ENCODE measurements at regions not wholly inside any gene's neighbourhood (a gene's known extent, or its start where the extent isn't known, plus 50 kb on each side); places are given as distances from the start of the nearest gene placed in this dataset.

- Histone ChIP-seq H3K79me2 (ENCODE audit: insufficient read depth, low read length) (no peaks in the 10 kb centered on the region), H2AFZ (ENCODE audit: insufficient read depth, low read depth, low read length, poor library complexity, severe bottlenecking) (no peak overlapping the region), H3K4me1 (ENCODE audit: control insufficient read depth in 1 of 2, insufficient read depth in 2 of 2, low read length in 2 of 2) (no peaks in the 10 kb centered on the region), H3K36me3 (replicated peaks in 1 of 2; ENCODE audit: control insufficient read depth in 1 of 2, insufficient read depth in 2 of 2, low read length in 2 of 2) (no peaks in the 10 kb centered on the region), H3K27me3 (ENCODE audit: control insufficient read depth in 2 of 2, insufficient read depth in 2 of 2, low read length in 2 of 2) (no peaks in the 10 kb centered on the region), H4K20me1 (ENCODE audit: insufficient read depth, low read length) (no peaks in the 10 kb centered on the region), H3K9me3 (replicated peaks in 1 of 2; ENCODE audit: control insufficient read depth in 1 of 2, insufficient read depth in 1 of 2, low read length in 2 of 2) (no peaks in the 10 kb centered on the region), H3K4me2 (replicated peaks; ENCODE audit: extremely low read depth, low read length, poor library complexity, severe bottlenecking) (no peak overlapping the region), H3K9ac (ENCODE audit: insufficient read depth, low read length, poor library complexity, severe bottlenecking) (no peak overlapping the region), H3K27ac (ENCODE audit: low read depth in 1 of 2, low read length in 2 of 2) (no peak overlapping the region), H3K4me3 (replicated peaks in 1 of 3; ENCODE audit: low read depth in 2 of 3, low read length in 3 of 3) (no peak overlapping the region)
- Mint-ChIP-seq H3K27me3 (ENCODE audit: low read depth in 3 of 3) (peaks cover 0 to 2% (median 2%) of the 10 kb centered on the region in 3 donors), H3K4me3 (no peak overlapping the region), H3K9me3 (no peaks in the 10 kb centered on the region), H3K36me3 (no peaks in the 10 kb centered on the region), H3K27ac (no peak overlapping the region), H3K4me1 (peaks cover 5% of the 10 kb centered on the region)
- WGBS (ENCODE audit: insufficient coverage): 11% methylated on average over 3 of the region's 6 CpGs
- intact Hi-C loops (cut with micrococcal nuclease): no loop called here
- no peak for DNase-seq
- no peak for TF ChIP-seq CTCF (IDR thresholded peaks at IDR 0.05)
Measured at GRCh38 chr18:24731158-24731557, 270.7 kb downstream of the HRH4 start.

- H3K4me1 ChIP-seq (ENCODE audit: control insufficient read depth in 1 of 2, insufficient read depth in 2 of 2, low read length in 2 of 2): no peaks in the 10 kb centered on the region
- H3K27ac ChIP-seq (ENCODE audit: low read depth in 1 of 2, low read length in 2 of 2): no peak overlapping the region
- H3K4me2 ChIP-seq (replicated peaks; ENCODE audit: extremely low read depth, low read length, poor library complexity, severe bottlenecking): no peak overlapping the region
- no peak for DNase-seq
- H3K9me3 Mint-ChIP-seq: no peaks in the 10 kb centered on the region
- peaks cover 3% of the 10 kb centered on the region for H3K4me1 Mint-ChIP-seq
- intact Hi-C loops (cut with micrococcal nuclease): no loop called here
- H3K27me3 Mint-ChIP-seq (ENCODE audit: low read depth in 3 of 3): peaks cover 0 to 2% (median 2%) of the 10 kb centered on the region in 3 donors
- no peaks in the 10 kb centered on the region for H3K27me3 ChIP-seq (ENCODE audit: control insufficient read depth in 2 of 2, insufficient read depth in 2 of 2, low read length in 2 of 2)
- H3K79me2 ChIP-seq (ENCODE audit: insufficient read depth, low read length): no peaks in the 10 kb centered on the region
- 89% methylated on average over 1 of the region's 3 CpGs for WGBS (ENCODE audit: insufficient coverage)
- no peak overlapping the region for H3K4me3 Mint-ChIP-seq
- H3K36me3 Mint-ChIP-seq: no peaks in the 10 kb centered on the region
- no peak overlapping the region for H3K9ac ChIP-seq (ENCODE audit: insufficient read depth, low read length, poor library complexity, severe bottlenecking)
- no peaks in the 10 kb centered on the region for H3K36me3 ChIP-seq (replicated peaks in 1 of 2; ENCODE audit: control insufficient read depth in 1 of 2, insufficient read depth in 2 of 2, low read length in 2 of 2)
- H2AFZ ChIP-seq (ENCODE audit: insufficient read depth, low read depth, low read length, poor library complexity, severe bottlenecking): no peak overlapping the region
- no peak overlapping the region for H3K4me3 ChIP-seq (replicated peaks in 1 of 3; ENCODE audit: low read depth in 2 of 3, low read length in 3 of 3)
- no peaks in the 10 kb centered on the region for H3K9me3 ChIP-seq (replicated peaks in 1 of 2; ENCODE audit: control insufficient read depth in 1 of 2, insufficient read depth in 1 of 2, low read length in 2 of 2)
- no peak for TF ChIP-seq CTCF (IDR thresholded peaks at IDR 0.05)
- H4K20me1 ChIP-seq (ENCODE audit: insufficient read depth, low read length): no peaks in the 10 kb centered on the region
- no peak overlapping the region for H3K27ac Mint-ChIP-seq
Measured at GRCh38 chr18:24731981-24732380, 271.5 kb downstream of the HRH4 start.

All from CD14-positive monocyte (primary cell).